ENCODE measurements at regions not wholly inside any gene's neighbourhood (a gene's known extent, or its start where the extent isn't known, plus 50 kb on each side); places are given as distances from the start of the nearest gene placed in this dataset.

- TF ChIP-seq CTCF (IDR thresholded peaks at IDR 0.05) (no peak), EP300 (IDR thresholded peaks at IDR 0.05) (no peak)
Measured at GRCh38 chr20:52805843-52806242, 166.3 kb upstream of the TSHZ2 start.

All from gastroesophageal sphincter (tissue), 3 donors.